Cerebellar nuclear complex (tissue), 1 donor: ENCODE measurements at regions not wholly inside any gene's neighbourhood (a gene's known extent, or its start where the extent isn't known, plus 50 kb on each side); places are given as distances from the start of the nearest gene placed in this dataset.

ENCODE experiments used
- DNase-seq, 2 experiments: peaks; one replicate each; lab custom pipeline; 2025; lab: John Stamatoyannopoulos, UW

- no peak for DNase-seq
Observed at GRCh38 chr4:175374459-175374858, 437.6 kb downstream of the GPM6A start.

GRCh38 chr4:175376287-175376977 lies 435.6 kb downstream of the GPM6A start:
- no peak for DNase-seq

GRCh38 chr4:175377203-175377602 lies 434.9 kb downstream of the GPM6A start:
- DNase-seq, result no peak

- DNase-seq, result no peak
Observed at GRCh38 chr4:175378372-175378771, 433.7 kb downstream of the GPM6A start.

- DNase-seq, result no peak
Observed at GRCh38 chr4:175380841-175381240, 431.2 kb downstream of the GPM6A start.

GRCh38 chr4:175385797-175386196 lies 426.3 kb downstream of the GPM6A start:
- no peak for DNase-seq

GRCh38 chr4:175386776-175387507 lies 425.1 kb downstream of the GPM6A start:
- DNase-seq, result no peak

GRCh38 chr4:175394208-175394607 lies 417.9 kb downstream of the GPM6A start:
- no peak for DNase-seq

GRCh38 chr4:175405961-175406360 lies 406.1 kb downstream of the GPM6A start:
- no peak for DNase-seq

GRCh38 chr4:175407926-175408325 lies 404.1 kb downstream of the GPM6A start:
- DNase-seq, result no peak

GRCh38 chr4:175411251-175411650 lies 400.8 kb downstream of the GPM6A start:
- no peak for DNase-seq

GRCh38 chr4:175412161-175412560 lies 399.9 kb downstream of the GPM6A start:
- DNase-seq, result no peak

GRCh38 chr4:175412746-175413145 lies 399.3 kb downstream of the GPM6A start:
- DNase-seq, result no peak

- DNase-seq, result no peak
Observed at GRCh38 chr4:175413561-175413960, 398.5 kb downstream of the GPM6A start.

GRCh38 chr4:175414602-175415001 lies 397.5 kb downstream of the GPM6A start:
- no peak for DNase-seq

- DNase-seq, result no peak
Observed at GRCh38 chr4:175418516-175418915, 393.5 kb downstream of the GPM6A start.

GRCh38 chr4:175419236-175419718 lies 392.8 kb downstream of the GPM6A start:
- no peak for DNase-seq

- DNase-seq, result no peak
Observed at GRCh38 chr4:175421506-175421905, 390.6 kb downstream of the GPM6A start.

- DNase-seq, result no peak
Observed at GRCh38 chr4:175422331-175422730, 389.7 kb downstream of the GPM6A start.

GRCh38 chr4:175424111-175424510 lies 388.0 kb downstream of the GPM6A start:
- DNase-seq, result no peak

GRCh38 chr4:175427751-175428150 lies 384.3 kb downstream of the GPM6A start:
- no peak for DNase-seq

GRCh38 chr4:175431694-175432093 lies 380.4 kb downstream of the GPM6A start:
- DNase-seq, result no peak

- DNase-seq, result no peak
Observed at GRCh38 chr4:175435381-175435783, 376.7 kb downstream of the GPM6A start.
